HCT116 (cell line): ENCODE measurements at regions not wholly inside any gene's neighbourhood (a gene's known extent, or its start where the extent isn't known, plus 50 kb on each side); places are given as distances from the start of the nearest gene placed in this dataset.

Source experiments
- ATAC-seq: fragments of 200-7000 bp; cut with Tn5 transposase; 2 replicates; pipeline ENCODE4 v1.9.1; 2020; ENCODE audit warnings: mild to moderate bottlenecking, moderate library complexity
- BruUV-seq: library from RNA; stranded (reverse); fragments of 400-500 nt; replicated peaks from 2 replicates; lab custom pipeline; 2021; lab: Mats Ljungman, UMichigan
- CTCF ChIA-PET: fragments of 300-600 bp; sonication (Branson Sonifier 250); formaldehyde crosslinking; loops from one replicate; lab custom pipeline; 2021; ENCODE audit warnings: antibody characterized with exemption; lab: Charles Lee
- POLR2A ChIA-PET: fragments of 300-600, 350-600 bp; sonication (Branson Sonifier 250); formaldehyde crosslinking; loops from one replicate; lab custom pipeline; 2021; ENCODE audit warnings: antibody characterized with exemption; lab: Charles Lee
- RAD21 ChIA-PET, 2 experiments: fragments of 300-600 bp; sonication (Branson Sonifier 250); formaldehyde crosslinking; loops; one replicate each; lab custom pipeline; 2023; ENCODE audit warnings: low total read pairs in 2 of 2; ENCODE audit not compliant: uncharacterized antibody in 2 of 2, unreplicated experiment in 2 of 2, low non-redundant PET in 1 of 2; lab: Charles Lee
- DNase-seq: peaks from one replicate; pipeline ENCODE4 v3.0.0-alpha.2; 2010; ENCODE audit warnings: low read depth, low spot score
- H2AFZ ChIP-seq: fragments of 200-600 bp; shearing (Covaris generic), sonication (generic); 2 replicates; pipeline ENCODE4 v1.6.1; 2017; ENCODE audit warnings: low read depth, mixed run types, mixed read lengths, antibody characterized with exemption, low read length; ENCODE audit not compliant: poor library complexity, severe bottlenecking
- H3K27ac ChIP-seq: 2 replicates; pipeline ENCODE4 v1.5.1; 2012; ENCODE audit warnings: low read depth, low read length
- H3K27me3 ChIP-seq: fragments of 200-600 bp; sonication (generic); 2 replicates; pipeline ENCODE4 v1.6.1; 2016; ENCODE audit warnings: mixed run types, low read length, mixed read lengths; ENCODE audit not compliant: insufficient read depth
- H3K36me3 ChIP-seq, 2 experiments: fragments of 200-500 bp in 1 of 2; fragments of 200-600 bp in 1 of 2; sonication (Bioruptor generic) in 1 of 2; sonication (generic) in 1 of 2; 2 replicates each; pipeline versions ENCODE4 v1.5.1 to v1.6.1; 2014 to 2016; ENCODE audit warnings: low read length in 2 of 2, inconsistent platforms in 1 of 2, mixed read lengths in 1 of 2, mixed run types in 1 of 2; ENCODE audit not compliant: insufficient read depth in 2 of 2, control insufficient read depth in 1 of 2
- H3K4me1 ChIP-seq, 2 experiments: fragments of 200-600 bp in 1 of 2; sonication (generic) in 1 of 2; 2 replicates each; pipeline versions ENCODE4 v1.5.1 to v1.6.1; 2012 to 2017; ENCODE audit warnings: low read length in 2 of 2, inconsistent platforms in 1 of 2, mild to moderate bottlenecking in 1 of 2, mixed read lengths in 1 of 2, mixed run types in 1 of 2, moderate library complexity in 1 of 2; ENCODE audit not compliant: insufficient read depth in 2 of 2, control insufficient read depth in 1 of 2
- H3K4me2 ChIP-seq: fragments of 200-600 bp; sonication (generic); 2 replicates; pipeline ENCODE4 v1.6.1; 2017; ENCODE audit warnings: mixed run types, low read length, mixed read lengths
- H3K4me3 ChIP-seq, 2 experiments: fragments of 200-600 bp in 1 of 2; sonication (generic) in 1 of 2; replicated peaks in 1 of 2; 2 replicates each; pipeline ENCODE4 v1.5.1; 2011 to 2016; ENCODE audit warnings: low read length in 2 of 2, control low read depth in 1 of 2, low read depth in 1 of 2, mild to moderate bottlenecking in 1 of 2, mixed read lengths in 1 of 2, mixed run types in 1 of 2
- H3K79me2 ChIP-seq: fragments of 200-600 bp; sonication (generic); 2 replicates; pipeline ENCODE4 v1.6.1; 2017; ENCODE audit warnings: mild to moderate bottlenecking, mixed run types, low read length, moderate library complexity, mixed read lengths; ENCODE audit not compliant: insufficient read depth
- H3K9ac ChIP-seq: fragments of 200-600 bp; sonication (generic); 2 replicates; pipeline ENCODE4 v1.6.1; 2016; ENCODE audit warnings: low read length, mixed read lengths
- H3K9me2 ChIP-seq: fragments of 200-600 bp; sonication (generic), shearing (Covaris generic); 2 replicates; pipeline ENCODE4 v1.6.1; 2017; ENCODE audit warnings: mixed run types, mild to moderate bottlenecking, moderate library complexity; ENCODE audit not compliant: insufficient read depth
- H3K9me3 ChIP-seq, 2 experiments: fragments of 200-500 bp in 1 of 2; fragments of 200-600 bp in 1 of 2; sonication (Bioruptor generic) in 1 of 2; sonication (generic) in 1 of 2; 2 replicates each; pipeline ENCODE4 v1.6.1; 2014 to 2017; ENCODE audit warnings: low read length in 2 of 2, mixed read lengths in 2 of 2, inconsistent platforms in 1 of 2, low read depth in 1 of 2, mild to moderate bottlenecking in 1 of 2, mixed run types in 1 of 2, moderate library complexity in 1 of 2; ENCODE audit not compliant: control insufficient read depth in 1 of 2, insufficient read depth in 1 of 2
- H4K20me1 ChIP-seq: fragments of 200-600 bp; sonication (generic), shearing (Covaris generic); 2 replicates; pipeline ENCODE4 v1.6.1; 2017; ENCODE audit warnings: mixed run types, mild to moderate bottlenecking, moderate library complexity; ENCODE audit not compliant: insufficient read depth
- CEBPB ChIP-seq: IDR thresholded peaks from 2 replicates; pipeline ENCODE4 v1.6.1; 2012; ENCODE audit warnings: low read depth
- ELF1 ChIP-seq: IDR thresholded peaks from 2 replicates; pipeline ENCODE4 v1.6.1; 2012; ENCODE audit warnings: low read depth, borderline replicate concordance
- EZH2 ChIP-seq: fragments of 200-600 bp; sonication (generic); IDR thresholded peaks from 2 replicates; pipeline ENCODE4 v1.6.1; 2017; ENCODE audit warnings: antibody characterized with exemption, mixed run types
- EZH2phosphoT487 ChIP-seq: fragments of 200-600 bp; IDR thresholded peaks from 2 replicates; pipeline ENCODE4 v1.6.1; 2018; ENCODE audit warnings: antibody characterized with exemption, borderline replicate concordance
- FOSL1 ChIP-seq: IDR thresholded peaks from 2 replicates; pipeline ENCODE4 v1.6.1; 2012; ENCODE audit warnings: low read depth
- JUND ChIP-seq: IDR thresholded peaks from 2 replicates; pipeline ENCODE4 v1.6.1; 2012
- POLR2AphosphoS5 ChIP-seq: IDR thresholded peaks from 2 replicates; pipeline ENCODE4 v1.6.1; 2011; ENCODE audit warnings: mild to moderate bottlenecking, low read depth, low read length, moderate library complexity
- RAD21 ChIP-seq: IDR thresholded peaks from 2 replicates; pipeline ENCODE4 v1.6.1; 2012; ENCODE audit warnings: low read depth, mild to moderate bottlenecking
- SP1 ChIP-seq: IDR thresholded peaks from 2 replicates; pipeline ENCODE4 v1.6.1; 2012; ENCODE audit warnings: low read depth
- YY1 ChIP-seq: IDR thresholded peaks from 2 replicates; pipeline ENCODE4 v1.6.1; 2011; ENCODE audit warnings: low read length, low read depth, moderate library complexity, mild to moderate bottlenecking; ENCODE audit not compliant: insufficient replicate concordance; ENCODE audit errors: extremely low read depth
- ZNF274 ChIP-seq: fragments of 200-500 bp; sonication (Bioruptor generic); IDR thresholded peaks from 2 replicates; pipeline ENCODE4 v1.6.1; 2014; ENCODE audit warnings: mild to moderate bottlenecking, low read depth, low read length, inconsistent platforms
- intact Hi-C: fragments of 100-400 bp; cut with micrococcal nuclease; formaldehyde crosslinking; loops from 2 replicates; pipeline ENCODE4 v1.10.0; 2022
- TF ChIP-seq, protein P1 (sequence below): IDR thresholded peaks from 2 replicates; pipeline ENCODE4 v1.6.1; 2012

DNA sequence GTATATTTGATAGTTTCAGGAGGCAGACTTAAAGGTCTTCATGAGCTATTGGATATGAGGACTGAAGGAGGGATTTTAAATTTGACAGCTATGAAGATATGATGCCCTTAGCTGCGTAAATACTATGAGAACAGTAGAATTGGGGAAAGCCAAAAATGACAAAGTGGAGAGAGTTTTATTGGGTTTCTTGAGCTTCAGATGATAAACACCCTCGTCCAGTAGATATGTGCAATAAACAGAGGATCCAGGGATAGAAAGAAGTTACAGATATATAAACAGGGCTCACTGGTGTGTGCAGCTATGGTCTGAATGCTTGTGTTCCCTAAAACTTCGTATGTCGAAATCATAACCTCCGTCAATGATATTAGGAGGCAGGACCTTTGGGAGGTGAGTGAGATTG, 131.3 kb downstream of the INHBA start:
- H3K79me2 ChIP-seq: no peaks in the 10 kb centered on the region
- no peak for TF ChIP-seq POLR2AphosphoS5
- no peak for TF ChIP-seq ELF1
- TF ChIP-seq SP1: no peak
- TF ChIP-seq EZH2phosphoT487: no peak
- no peak for TF ChIP-seq JUND
- TF ChIP-seq EZH2: no peak
- TF ChIP-seq CEBPB: no peak
- TF ChIP-seq, protein P1, sequence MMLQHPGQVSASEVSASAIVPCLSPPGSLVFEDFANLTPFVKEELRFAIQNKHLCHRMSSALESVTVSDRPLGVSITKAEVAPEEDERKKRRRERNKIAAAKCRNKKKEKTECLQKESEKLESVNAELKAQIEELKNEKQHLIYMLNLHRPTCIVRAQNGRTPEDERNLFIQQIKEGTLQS: no peak
- CTCF ChIA-PET: no interaction called here
- no peak overlapping the region for H3K9ac ChIP-seq
- H4K20me1 ChIP-seq: no peaks in the 10 kb centered on the region
- no peaks in the 10 kb centered on the region for H3K9me2 ChIP-seq
- RAD21 ChIA-PET: no interaction called here
- H3K27ac ChIP-seq: no peak overlapping the region
- no TSS peak for BruUV-seq
- POLR2A ChIA-PET: no interaction called here
- intact Hi-C loops: no loop called here
- no peak for ATAC-seq
- no peaks in the 10 kb centered on the region for H3K36me3 ChIP-seq
- H3K4me1 ChIP-seq: peaks cover 0 to 5% of the 10 kb centered on the region in 2 experiments; a peak in 1 of 4 replicates
- H2AFZ ChIP-seq: no peak overlapping the region
- no peak overlapping the region for H3K4me2 ChIP-seq
- no peak overlapping the region for H3K4me3 ChIP-seq
- no peaks in the 10 kb centered on the region for H3K27me3 ChIP-seq
- DNase-seq: no peak
- H3K9me3 ChIP-seq: no peaks in the 10 kb centered on the region; a peak in 1 of 4 replicates

DNA sequence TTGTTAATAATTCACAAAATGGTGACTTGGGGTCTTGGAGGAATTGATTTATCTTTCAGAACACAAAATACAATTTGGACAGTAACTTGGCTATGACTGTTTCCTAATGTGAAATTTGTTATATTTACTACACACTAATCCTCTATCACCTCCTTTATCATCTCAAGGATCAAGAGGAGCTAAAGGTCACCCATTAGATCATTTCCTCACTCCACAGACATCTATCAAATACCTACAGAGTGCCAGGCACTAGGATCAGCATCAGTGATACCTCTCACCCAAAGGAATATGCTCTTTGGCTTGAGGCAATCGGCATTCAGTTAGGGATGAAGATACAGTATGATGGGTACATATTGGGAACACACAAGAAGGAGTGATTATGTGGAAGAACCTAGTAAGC, 132.1 kb downstream of the INHBA start:
- ChIA-PET RAD21 (no interaction called here), POLR2A (no interaction called here), CTCF (no interaction called here)
- Histone ChIP-seq H3K9ac (no peak overlapping the region), H3K4me1 (peaks cover 0 to 5% of the 10 kb centered on the region in 2 experiments; a peak in 1 of 4 replicates), H3K27me3 (no peaks in the 10 kb centered on the region), H3K9me2 (no peaks in the 10 kb centered on the region), H3K4me2 (no peak overlapping the region), H4K20me1 (no peaks in the 10 kb centered on the region), H3K4me3 (no peak overlapping the region), H3K36me3 (no peaks in the 10 kb centered on the region), H3K27ac (no peak overlapping the region), H3K9me3 (no peaks in the 10 kb centered on the region; a peak in 1 of 4 replicates), H2AFZ (no peak overlapping the region), H3K79me2 (no peaks in the 10 kb centered on the region)
- ATAC-seq (no peak), DNase-seq (no peak)
- TF ChIP-seq YY1: no peak
- TF ChIP-seq ZNF274: no peak
- TF ChIP-seq POLR2AphosphoS5: no peak
- no peak for TF ChIP-seq RAD21
- no peak for TF ChIP-seq FOSL1
- BruUV-seq: no TSS peak
- intact Hi-C loops: no loop called here
